Spleen (tissue), 7 donors: ENCODE measurements at regions not wholly inside any gene's neighbourhood (a gene's known extent, or its start where the extent isn't known, plus 50 kb on each side); places are given as distances from the start of the nearest gene placed in this dataset.

Experiments
- POLR2A ChIP-seq, 3 donors: fragments of 450-650 bp; IDR thresholded peaks; one replicate each; pipeline ENCODE4 v1.5.1; 2017; ENCODE audit warnings: antibody characterized with exemption in 3 of 3, mild to moderate bottlenecking in 1 of 3
- POLR2AphosphoS5 ChIP-seq, 3 donors: sonication (generic); formaldehyde crosslinking; IDR thresholded peaks; one replicate each; pipeline ENCODE4 v1.5.1; 2017; ENCODE audit warnings: antibody characterized with exemption in 3 of 3
- TF ChIP-seq, protein P1 (sequence below), 11 experiments: fragments of 200-600 bp in 7 of 11; fragments of 450-650 bp in 4 of 11; sonication (generic) in 4 of 11; IDR thresholded peaks in 8 of 11; conservative IDR thresholded peaks in 3 of 11; 1 replicate in 7 of 11; 2 replicates in 4 of 11; pipeline versions ENCODE4 v1.4.0 to v1.8.0; 2016 to 2021; ENCODE audit warnings: antibody characterized with exemption in 11 of 11, inconsistent platforms in 4 of 11, mild to moderate bottlenecking in 1 of 11
- donor health status: DM: no; HTN: no; CAD: no; lungs with moderate emphysema.
- donor health status: DM: no; HTN: no; CAD: no.
- donor health status: DM: no; HTN: no; CAD: no.

DNA sequence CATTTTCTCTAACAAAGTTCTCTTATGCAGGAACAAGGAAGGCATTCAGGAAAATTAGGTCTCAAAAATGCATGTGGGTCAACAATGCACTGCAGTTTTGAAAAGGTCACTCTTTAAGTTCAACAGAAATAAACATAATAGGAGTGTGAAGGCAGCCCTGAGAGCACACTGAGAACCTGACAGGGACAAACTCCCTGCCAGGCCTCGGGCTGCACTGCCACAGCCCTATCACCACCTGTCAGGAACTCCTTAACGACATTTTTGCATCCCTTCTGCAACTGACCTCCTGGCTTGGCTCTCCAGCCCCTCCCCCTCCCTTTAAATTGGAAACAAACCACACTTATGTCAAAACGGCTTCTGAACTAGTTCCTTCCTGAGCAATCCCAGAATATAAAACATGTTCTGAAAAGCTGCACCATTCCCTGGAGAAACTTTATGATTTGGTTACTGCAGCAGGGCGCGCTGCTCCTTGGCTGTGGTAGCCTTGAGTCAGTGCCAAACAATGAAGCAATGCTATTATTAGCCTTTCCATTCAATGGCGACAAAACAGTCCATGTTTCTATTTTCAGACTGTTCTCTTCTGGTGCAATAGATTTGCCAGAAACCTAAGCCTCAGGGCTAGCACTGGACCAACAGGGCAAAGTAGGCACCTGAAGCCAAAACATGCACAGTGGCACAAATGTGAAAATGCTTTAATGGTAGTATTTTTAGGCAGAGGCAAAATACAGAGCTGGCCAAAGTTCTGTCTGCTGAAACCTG lies 160.1 kb upstream of the ZNF608 start:
- TF ChIP-seq, protein P1, sequence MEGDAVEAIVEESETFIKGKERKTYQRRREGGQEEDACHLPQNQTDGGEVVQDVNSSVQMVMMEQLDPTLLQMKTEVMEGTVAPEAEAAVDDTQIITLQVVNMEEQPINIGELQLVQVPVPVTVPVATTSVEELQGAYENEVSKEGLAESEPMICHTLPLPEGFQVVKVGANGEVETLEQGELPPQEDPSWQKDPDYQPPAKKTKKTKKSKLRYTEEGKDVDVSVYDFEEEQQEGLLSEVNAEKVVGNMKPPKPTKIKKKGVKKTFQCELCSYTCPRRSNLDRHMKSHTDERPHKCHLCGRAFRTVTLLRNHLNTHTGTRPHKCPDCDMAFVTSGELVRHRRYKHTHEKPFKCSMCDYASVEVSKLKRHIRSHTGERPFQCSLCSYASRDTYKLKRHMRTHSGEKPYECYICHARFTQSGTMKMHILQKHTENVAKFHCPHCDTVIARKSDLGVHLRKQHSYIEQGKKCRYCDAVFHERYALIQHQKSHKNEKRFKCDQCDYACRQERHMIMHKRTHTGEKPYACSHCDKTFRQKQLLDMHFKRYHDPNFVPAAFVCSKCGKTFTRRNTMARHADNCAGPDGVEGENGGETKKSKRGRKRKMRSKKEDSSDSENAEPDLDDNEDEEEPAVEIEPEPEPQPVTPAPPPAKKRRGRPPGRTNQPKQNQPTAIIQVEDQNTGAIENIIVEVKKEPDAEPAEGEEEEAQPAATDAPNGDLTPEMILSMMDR (IDR thresholded peaks at IDR 0.05 in 8 of 11, conservative IDR thresholded peaks at IDR 0.05 in 3 of 11): no peak
- TF ChIP-seq POLR2A (IDR thresholded peaks at IDR 0.05) (no peak), POLR2AphosphoS5 (IDR thresholded peaks at IDR 0.05) (peak in 1 of 3 donors; percentile 39)
